Raji (cell line): ENCODE measurements at regions not wholly inside any gene's neighbourhood (a gene's known extent, or its start where the extent isn't known, plus 50 kb on each side); places are given as distances from the start of the nearest gene placed in this dataset.

Experiments
- POLR2A ChIP-seq: IDR thresholded peaks from 2 replicates; pipeline ENCODE4 v1.6.1; 2011; ENCODE audit warnings: low read depth, low read length, control low read depth; ENCODE audit not compliant: insufficient read depth

DNA sequence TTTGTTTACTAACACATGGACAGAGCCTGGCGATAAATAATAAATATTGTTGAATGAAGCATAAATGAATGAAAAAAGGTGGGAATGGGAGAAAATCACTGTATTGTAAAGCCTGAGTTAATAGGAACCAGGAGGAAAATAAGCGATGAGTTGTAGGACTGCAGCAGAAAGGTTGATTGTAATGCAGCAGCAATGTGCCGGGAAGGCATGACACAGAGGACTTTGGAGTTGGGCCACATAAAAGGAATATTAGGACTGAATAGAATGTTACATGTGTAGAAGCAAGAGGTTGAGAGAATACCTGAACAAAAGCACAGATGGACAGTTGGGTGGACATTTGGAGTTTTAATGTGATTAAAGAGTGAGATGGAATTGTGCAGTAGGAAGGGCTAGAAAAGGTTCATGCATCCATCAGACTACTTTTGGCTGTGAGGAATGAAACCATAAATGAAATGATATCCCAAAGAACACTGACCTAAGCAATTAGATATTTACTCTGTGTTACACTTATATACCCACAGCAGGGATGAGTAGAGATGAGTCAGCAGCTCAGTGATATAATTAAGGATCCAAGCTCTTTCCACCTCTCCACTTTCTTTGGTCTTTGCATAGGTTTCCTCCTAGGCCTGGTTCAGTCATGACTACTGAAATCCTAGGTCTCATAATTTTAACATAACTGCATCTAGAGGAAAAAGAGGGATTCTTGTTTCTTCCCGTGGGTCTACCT lies 55.4 kb downstream of the CCER1 start:
- no peak for TF ChIP-seq POLR2A

DNA sequence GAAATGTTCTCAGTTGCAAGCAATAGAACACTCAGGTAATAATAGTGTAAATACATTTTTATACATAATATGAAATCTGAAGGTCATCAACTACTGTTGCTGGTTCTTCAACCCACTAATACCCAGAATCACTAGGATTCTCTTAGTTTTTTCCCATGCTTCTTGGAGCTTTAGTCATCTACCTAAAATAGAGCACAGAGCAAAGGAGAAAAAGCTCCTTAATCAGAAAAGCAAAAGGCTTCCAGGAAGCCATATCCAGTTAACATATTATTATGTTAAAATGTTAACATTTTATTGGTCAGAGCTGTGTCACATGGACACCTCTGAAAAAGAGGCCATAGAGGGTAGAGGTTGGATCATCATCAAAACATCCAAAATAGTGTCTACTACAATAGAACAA lies 57.0 kb downstream of the CCER1 start:
- TF ChIP-seq POLR2A: no peak

DNA sequence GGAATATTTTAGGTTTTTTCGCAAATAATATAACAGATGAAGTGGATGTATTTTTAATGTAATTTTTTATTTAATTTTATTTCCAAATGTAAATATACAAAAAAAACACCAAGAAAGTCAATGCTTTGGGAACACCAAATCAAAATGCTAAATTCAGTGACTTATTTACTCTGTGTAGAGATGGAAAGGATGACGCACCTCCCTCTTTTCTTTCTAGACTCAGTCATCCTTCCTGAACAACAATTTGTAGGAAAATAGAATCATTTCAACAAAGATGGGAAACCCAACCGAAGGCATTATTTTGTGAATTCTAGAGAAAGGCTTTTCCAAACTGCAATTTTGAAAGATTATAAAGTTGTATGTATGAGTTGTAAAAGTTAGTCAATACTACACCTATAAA lies 57.7 kb downstream of the CCER1 start:
- no peak for TF ChIP-seq POLR2A

DNA sequence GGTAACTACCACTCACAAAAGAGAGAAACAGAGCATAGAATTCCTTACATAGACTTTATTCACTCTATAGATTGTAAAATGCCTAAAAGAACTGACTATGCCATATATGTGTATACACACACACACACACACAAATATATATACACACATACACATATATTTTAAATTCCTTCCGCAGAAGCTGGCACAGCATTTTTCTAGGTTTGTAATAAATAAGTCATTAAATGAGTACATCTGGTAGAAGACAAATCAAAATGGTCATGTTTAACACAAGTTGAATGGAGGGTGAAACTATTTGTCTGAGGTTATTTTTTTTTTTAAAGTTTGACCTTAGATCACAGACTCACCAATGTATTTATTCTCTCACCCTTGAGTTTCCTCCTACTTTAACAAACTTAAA lies 58.2 kb downstream of the CCER1 start:
- no peak for TF ChIP-seq POLR2A

DNA sequence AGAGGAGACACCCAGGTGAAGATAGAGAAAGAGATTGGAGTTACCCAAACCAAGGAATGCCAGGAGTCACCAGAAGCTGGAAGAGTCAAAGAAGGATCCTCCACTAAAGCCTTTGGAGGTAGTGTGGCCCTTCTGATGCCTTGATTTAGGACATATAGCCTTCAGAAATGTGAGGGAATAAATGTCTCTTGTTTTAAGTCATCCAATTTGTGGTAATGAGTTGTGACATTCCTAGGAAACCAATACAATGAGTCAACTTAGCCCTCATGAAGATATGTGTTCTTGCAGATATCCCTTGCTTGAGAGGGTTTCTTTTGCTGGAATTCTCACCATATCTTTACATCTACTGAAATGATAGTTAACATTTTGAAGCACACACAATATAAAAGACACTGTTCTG lies 58.8 kb downstream of the CCER1 start:
- no peak for TF ChIP-seq POLR2A

DNA sequence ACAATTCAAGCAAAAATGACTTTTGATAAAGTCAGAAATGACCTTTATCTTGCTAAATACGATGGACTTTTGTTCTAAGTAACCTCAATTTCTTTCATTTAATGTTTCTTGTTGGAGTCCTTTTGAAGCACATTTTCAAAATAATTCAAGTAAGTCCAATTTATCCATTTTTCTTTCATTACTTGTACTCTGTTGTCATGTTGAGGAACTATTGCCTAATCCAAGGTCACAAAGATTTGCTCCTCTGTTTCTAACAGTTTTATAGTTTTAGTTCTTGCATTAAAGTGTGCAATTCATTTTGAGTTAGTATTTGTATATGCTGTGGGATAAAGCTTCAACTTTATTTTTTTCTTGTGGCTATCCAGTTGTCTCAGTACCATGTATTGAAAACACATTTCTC lies 66.7 kb downstream of the CCER1 start:
- TF ChIP-seq POLR2A: no peak

DNA sequence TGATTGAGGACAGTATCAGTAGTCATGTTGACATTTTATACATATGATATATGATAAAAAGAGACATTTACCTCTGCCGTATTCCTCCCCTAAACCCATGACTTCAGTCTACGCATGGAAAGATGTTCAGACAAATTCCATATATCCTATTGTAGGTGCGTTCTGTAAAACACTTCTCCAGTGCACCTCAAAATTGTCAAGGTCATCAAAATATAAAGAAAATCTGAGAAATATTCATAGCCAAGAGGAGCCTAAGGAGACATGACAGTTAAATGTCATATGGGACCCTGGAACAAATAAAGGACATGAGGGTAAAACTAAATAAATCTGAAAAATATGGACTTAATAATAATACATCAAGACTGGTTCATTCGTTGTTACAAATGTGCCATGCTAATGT lies 71.5 kb downstream of the CCER1 start:
- TF ChIP-seq POLR2A: no peak

DNA sequence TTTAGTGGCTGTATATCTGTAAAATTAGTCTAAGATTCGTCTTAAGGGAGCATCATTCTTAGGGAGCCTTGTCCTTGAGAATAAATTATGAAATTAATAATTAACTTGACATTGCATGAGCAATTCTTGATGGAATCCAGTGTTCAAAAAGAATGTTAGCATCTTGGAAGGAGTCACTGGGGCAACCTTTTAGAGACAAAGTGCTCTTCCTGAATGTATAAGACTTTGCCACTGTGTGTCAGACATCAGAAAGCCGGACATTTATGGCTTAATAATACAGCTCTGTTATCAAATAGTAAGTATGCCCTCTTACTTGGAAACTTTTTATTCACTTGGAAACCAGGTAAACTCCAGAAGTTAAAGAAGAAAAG lies 83.3 kb downstream of the CCER1 start:
- no peak for TF ChIP-seq POLR2A

DNA sequence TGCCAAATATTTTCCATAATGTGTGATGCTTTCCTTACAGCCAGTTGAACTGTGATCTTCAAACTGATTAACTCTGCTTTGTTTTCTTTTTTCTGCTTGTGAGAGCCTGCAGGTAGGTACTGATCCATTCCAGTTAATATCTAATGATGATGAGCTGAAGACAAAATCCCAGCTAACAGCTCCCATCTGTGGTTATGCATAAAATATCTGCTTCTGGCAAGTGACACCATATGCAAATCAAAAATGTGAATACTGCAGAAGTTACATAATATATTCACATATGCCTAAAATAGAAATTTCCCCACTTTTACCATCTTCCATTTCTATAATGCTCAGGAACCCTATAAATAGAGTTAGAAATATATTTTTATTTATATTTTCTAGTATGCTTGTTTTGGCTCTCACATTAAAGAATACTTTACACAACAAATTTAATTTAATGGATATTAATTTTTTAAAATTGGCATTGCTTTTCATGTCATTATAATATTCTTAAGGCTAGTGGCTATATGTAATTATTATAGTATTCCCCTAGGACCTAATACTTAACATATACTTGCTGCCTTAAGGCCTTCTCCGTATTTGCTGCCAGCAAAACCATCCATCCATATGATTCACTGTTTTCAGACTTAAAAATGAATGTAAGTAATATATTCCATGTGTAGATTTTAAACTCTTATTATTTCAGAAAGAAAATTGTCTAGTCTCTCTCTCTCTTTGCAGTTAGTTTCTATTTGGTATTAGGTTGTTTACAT lies 83.8 kb downstream of the CCER1 start:
- TF ChIP-seq POLR2A: no peak

DNA sequence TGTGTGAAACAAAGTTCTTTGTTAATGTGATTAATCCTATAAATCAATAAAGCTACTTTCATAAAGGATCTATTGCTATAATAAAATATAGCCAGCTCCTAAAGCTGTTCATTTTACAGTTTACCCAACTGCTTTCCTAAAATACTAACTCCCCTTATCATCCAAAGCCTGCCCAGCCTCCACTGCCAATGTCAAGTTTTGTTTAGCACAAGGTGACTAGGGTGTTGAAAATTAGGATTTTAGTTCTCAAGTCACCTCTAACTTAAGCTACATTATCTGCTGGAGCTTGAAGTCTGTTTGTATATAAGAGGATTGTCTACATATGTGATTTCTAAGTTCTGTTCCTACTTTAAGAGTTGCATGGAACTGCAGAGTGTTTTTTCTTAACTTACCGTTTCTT lies 86.3 kb downstream of the CCER1 start:
- TF ChIP-seq POLR2A: no peak

DNA sequence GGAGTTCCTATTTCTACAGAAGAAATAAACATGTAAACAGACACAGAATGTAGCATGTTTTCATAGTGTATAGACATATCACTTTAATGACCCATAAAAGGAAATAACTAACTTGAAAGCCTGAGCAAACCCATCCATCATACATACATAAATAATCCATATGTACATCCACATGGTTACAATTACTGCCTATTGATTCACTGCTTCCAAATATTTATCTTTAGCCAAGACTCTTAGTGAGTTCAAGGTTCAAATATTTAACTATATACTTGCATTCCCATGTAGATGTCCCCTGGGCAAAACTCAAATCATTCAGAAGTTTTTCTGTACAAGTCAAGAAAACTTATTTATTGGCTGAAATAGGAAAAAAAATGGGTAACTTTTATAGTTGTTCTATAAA lies 95.4 kb downstream of the CCER1 start:
- TF ChIP-seq POLR2A: no peak

DNA sequence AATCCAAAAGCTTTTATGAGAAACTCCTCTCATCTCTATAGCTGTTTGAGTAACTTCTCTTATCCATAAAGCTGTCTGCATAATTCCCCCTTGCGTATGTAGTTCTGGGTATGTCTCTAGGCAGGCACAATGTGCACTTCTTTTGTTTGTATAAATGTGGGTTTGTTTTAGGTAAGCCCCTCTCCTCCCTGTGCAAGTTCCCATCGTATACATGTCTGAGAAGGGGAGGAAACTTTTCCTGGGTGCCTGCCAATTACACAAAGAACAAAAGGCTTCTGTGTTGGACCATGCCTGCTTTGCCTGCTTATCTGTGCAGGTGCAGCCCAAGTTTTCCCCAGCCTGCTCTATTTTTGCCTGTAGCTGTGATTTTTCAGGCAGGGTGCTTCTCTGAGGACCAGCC lies 96.7 kb downstream of the CCER1 start:
- no peak for TF ChIP-seq POLR2A

DNA sequence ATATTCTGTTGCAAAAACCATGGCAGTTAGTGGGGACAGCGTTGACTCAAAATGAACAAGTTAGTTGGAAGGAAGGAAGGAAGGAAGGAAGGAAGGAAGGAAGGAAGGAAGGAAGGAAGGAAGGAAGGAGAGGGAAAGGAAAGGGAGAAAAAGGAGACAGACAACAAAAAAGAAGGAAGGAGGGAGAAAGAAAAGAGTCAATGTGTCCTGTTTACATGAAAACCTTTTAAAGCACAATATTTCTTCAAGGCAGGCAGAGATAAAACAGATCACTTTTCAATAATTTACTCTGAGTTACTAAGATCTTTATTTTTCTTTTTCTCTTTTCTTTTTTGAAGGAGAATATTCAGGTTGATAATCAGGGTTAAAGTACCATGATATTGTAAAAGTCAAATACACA lies 99.4 kb downstream of the CCER1 start:
- TF ChIP-seq POLR2A: no peak

DNA sequence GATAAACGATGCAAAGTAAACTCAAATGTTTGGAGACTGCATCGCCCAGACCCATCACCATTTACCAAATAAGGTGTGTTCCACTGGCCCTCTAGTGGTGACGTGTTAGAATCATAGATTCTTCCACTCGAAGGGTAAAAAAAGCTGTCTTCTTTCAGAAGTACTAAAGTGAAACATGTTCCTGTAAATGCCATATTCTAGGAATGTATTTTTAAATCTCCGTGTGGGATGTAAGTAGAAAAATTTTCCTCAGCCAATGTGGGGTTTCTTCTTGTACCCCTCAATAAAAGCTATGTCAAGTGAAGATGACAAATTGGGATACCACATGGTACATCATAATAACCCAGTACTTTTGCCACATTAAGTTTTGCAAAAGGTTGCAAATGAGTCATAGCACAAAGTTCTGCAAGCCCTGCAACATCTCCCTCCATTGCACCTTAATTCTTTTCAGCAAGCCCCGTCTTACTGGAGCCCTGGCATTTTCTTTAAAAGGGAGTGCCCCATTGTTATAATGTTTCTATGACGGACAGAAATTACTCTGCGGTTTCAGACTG lies 100.8 kb downstream of the CCER1 start:
- no peak for TF ChIP-seq POLR2A

DNA sequence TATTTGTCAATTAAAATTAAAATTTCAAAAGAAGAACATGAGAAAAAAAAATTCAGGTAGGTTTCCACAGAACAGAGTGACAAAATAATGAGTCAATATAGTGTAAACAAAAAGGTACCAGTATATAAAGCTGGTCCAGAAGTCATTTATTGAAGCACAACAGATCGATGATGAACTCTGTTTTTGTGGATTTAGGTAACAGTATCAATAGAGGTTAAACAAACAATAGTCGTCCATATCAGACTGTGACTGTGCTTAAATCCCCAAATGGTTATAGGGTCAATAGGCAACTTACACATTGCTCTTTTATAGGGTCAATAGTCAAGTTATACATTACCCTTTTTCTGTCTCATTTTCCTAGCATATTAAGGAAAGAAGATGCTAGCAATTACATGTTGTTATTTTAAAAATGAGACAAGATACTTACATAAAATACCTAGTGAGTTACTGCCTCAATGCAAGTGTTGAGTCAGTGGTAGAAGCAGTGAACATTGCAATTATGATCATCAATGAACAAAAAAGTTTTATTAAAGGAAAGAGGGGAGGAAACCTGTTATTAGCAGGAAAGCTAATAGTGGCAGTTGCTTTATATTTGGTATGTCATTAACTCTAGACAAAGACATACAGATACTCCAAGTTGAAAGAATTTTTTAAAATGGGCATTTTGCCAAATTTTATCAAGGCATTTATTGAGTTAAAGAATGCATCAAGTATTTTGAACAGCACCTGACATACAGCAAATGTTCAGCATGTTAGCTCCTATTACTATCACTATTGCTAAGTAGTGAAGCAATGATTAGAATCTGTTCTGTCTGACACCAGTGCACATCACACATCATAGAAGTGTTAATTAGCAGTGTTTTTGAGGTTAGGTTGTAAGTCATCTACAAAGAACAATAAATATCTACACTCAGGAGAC lies 102.9 kb downstream of the CCER1 start:
- no peak for TF ChIP-seq POLR2A

DNA sequence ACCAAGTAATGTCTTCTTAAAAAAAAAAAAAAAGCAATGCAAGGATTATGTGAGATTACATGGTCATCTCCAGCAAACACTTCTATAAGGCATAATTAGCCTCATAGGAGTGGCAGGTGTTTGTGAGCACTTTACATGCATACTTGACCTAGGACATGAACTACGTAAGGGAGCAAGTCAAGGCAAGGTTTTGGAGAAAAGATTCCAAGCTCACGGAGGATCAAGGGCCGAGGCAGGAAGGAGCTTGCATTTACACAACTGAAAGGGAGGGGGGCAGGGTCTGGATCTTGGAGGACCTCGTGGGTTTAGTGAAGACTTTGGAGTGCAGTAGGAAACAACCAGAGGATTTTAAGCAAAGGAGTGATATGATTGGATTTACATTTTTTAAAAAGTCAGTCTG lies 112.5 kb downstream of the CCER1 start:
- TF ChIP-seq POLR2A: no peak

DNA sequence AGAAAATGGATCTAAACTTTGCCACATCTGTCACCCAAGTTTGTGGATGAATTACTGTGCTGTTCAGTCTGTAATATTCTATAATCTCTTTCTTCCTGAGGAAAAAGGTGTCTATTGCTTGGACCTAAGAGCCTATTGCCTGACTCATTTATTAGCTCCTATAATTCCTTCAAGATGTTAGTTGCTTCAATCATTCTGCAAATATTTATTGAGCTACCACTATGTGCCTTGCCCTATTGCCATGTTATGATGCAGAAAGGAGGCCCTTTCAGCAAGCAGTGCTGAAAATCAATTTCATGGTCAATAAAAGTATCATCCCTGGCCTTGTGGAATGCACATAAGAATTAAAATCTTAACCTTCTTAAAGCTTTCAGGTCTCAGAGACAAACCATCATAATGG lies 113.6 kb downstream of the CCER1 start:
- no peak for TF ChIP-seq POLR2A
